ACC112 (cell line): ENCODE measurements at regions not wholly inside any gene's neighbourhood (a gene's known extent, or its start where the extent isn't known, plus 50 kb on each side); places are given as distances from the start of the nearest gene placed in this dataset.

ENCODE experiments used
- H2AFZ ChIP-seq: fragments of 200-600 bp; sonication (generic); one replicate; pipeline ENCODE4 v1.6.0; 2017; ENCODE audit warnings: antibody characterized with exemption, low read length; ENCODE audit not compliant: unreplicated experiment
- H3K27ac ChIP-seq: fragments of 200-600 bp; sonication (generic); 2 replicates; pipeline ENCODE4 v1.5.1; 2014; ENCODE audit warnings: low read depth, mild to moderate bottlenecking, antibody characterized with exemption, low read length, moderate library complexity
- H3K27me3 ChIP-seq: fragments of 200-600 bp; sonication (generic); 2 replicates; pipeline ENCODE4 v1.6.1; 2014; ENCODE audit warnings: mild to moderate bottlenecking, antibody characterized with exemption, low read length, moderate library complexity, mixed read lengths; ENCODE audit not compliant: insufficient read depth
- H3K36me3 ChIP-seq: fragments of 200-600 bp; sonication (generic); 2 replicates; pipeline ENCODE4 v1.6.1; 2016; ENCODE audit warnings: mild to moderate bottlenecking, antibody characterized with exemption, low read length, moderate library complexity, mixed read lengths; ENCODE audit not compliant: insufficient read depth
- H3K4me1 ChIP-seq: fragments of 200-600 bp; sonication (generic); one replicate; pipeline ENCODE4 v1.6.1; 2016; ENCODE audit warnings: low read length, mixed read lengths; ENCODE audit not compliant: insufficient read depth, unreplicated experiment, control insufficient read depth
- H3K4me3 ChIP-seq: fragments of 200-600 bp; sonication (generic); 2 replicates; pipeline ENCODE4 v1.5.1; 2014; ENCODE audit warnings: mild to moderate bottlenecking, low read depth, low read length
- H3K79me2 ChIP-seq: fragments of 200-600 bp; sonication (generic); one replicate; pipeline ENCODE4 v1.6.0; 2016; ENCODE audit warnings: low read length; ENCODE audit not compliant: control insufficient read depth, unreplicated experiment, insufficient read depth

- H3K27me3 ChIP-seq, result no peaks in the 10 kb centered on the region
- no peaks in the 10 kb centered on the region for H3K79me2 ChIP-seq
- H3K36me3 ChIP-seq, result no peaks in the 10 kb centered on the region
- H3K4me3 ChIP-seq, result no peak overlapping the region
- no peak overlapping the region for H3K27ac ChIP-seq
- no peak overlapping the region for H2AFZ ChIP-seq
- no peaks in the 10 kb centered on the region for H3K4me1 ChIP-seq
Measured at GRCh38 chr19:28397306-28397705, 815.6 kb downstream of the UQCRFS1 start.

GRCh38 chr19:28396287-28396831, 816.6 kb downstream of the UQCRFS1 start:
- Histone ChIP-seq H3K4me1 (no peaks in the 10 kb centered on the region), H3K27me3 (no peaks in the 10 kb centered on the region), H3K4me3 (no peak overlapping the region), H3K27ac (no peak overlapping the region), H2AFZ (no peak overlapping the region), H3K36me3 (no peaks in the 10 kb centered on the region), H3K79me2 (no peaks in the 10 kb centered on the region)

GRCh38 chr19:28394725-28395124, 818.2 kb downstream of the UQCRFS1 start:
- no peaks in the 10 kb centered on the region for H3K27me3 ChIP-seq
- no peak overlapping the region for H3K27ac ChIP-seq
- H3K36me3 ChIP-seq, result no peaks in the 10 kb centered on the region
- no peaks in the 10 kb centered on the region for H3K4me1 ChIP-seq
- H2AFZ ChIP-seq, result no peak overlapping the region
- no peak overlapping the region for H3K4me3 ChIP-seq
- H3K79me2 ChIP-seq, result no peaks in the 10 kb centered on the region

- Histone ChIP-seq H3K36me3 (no peaks in the 10 kb centered on the region), H3K27me3 (no peaks in the 10 kb centered on the region), H3K27ac (no peak overlapping the region), H3K79me2 (no peaks in the 10 kb centered on the region), H2AFZ (no peak overlapping the region), H3K4me1 (no peaks in the 10 kb centered on the region), H3K4me3 (no peak overlapping the region)
Measured at GRCh38 chr19:28393574-28394336, 819.2 kb downstream of the UQCRFS1 start.

- Histone ChIP-seq H2AFZ (no peak overlapping the region), H3K79me2 (no peaks in the 10 kb centered on the region), H3K4me1 (no peaks in the 10 kb centered on the region), H3K4me3 (no peak overlapping the region), H3K27ac (no peak overlapping the region), H3K27me3 (no peaks in the 10 kb centered on the region), H3K36me3 (no peaks in the 10 kb centered on the region)
Measured at GRCh38 chr19:28388988-28389387, 824.0 kb downstream of the UQCRFS1 start.

GRCh38 chr19:28387507-28387906, 825.4 kb downstream of the UQCRFS1 start:
- Histone ChIP-seq H3K4me3 (no peak overlapping the region), H3K36me3 (no peaks in the 10 kb centered on the region), H3K27me3 (no peaks in the 10 kb centered on the region), H3K27ac (no peak overlapping the region), H3K4me1 (no peaks in the 10 kb centered on the region), H2AFZ (no peak overlapping the region), H3K79me2 (no peaks in the 10 kb centered on the region)

GRCh38 chr19:28386470-28386869, 826.5 kb downstream of the UQCRFS1 start:
- no peak overlapping the region for H3K4me3 ChIP-seq
- H3K4me1 ChIP-seq, result no peaks in the 10 kb centered on the region
- no peaks in the 10 kb centered on the region for H3K36me3 ChIP-seq
- H3K27ac ChIP-seq, result no peak overlapping the region
- H3K79me2 ChIP-seq, result no peaks in the 10 kb centered on the region
- peaks cover 6% of the 10 kb centered on the region; the same call in 1 of the 2 replicates for H3K27me3 ChIP-seq
- no peak overlapping the region for H2AFZ ChIP-seq

- H2AFZ ChIP-seq, result no peak overlapping the region
- no peaks in the 10 kb centered on the region for H3K79me2 ChIP-seq
- H3K4me1 ChIP-seq, result no peaks in the 10 kb centered on the region
- H3K36me3 ChIP-seq, result no peaks in the 10 kb centered on the region
- no peak overlapping the region for H3K4me3 ChIP-seq
- no peak overlapping the region for H3K27ac ChIP-seq
- H3K27me3 ChIP-seq, result peaks cover 6% of the 10 kb centered on the region; the same call in 1 of the 2 replicates
Measured at GRCh38 chr19:28386066-28386465, 826.9 kb downstream of the UQCRFS1 start.

GRCh38 chr19:28377077-28377476, 835.9 kb downstream of the UQCRFS1 start:
- Histone ChIP-seq H3K4me1 (no peaks in the 10 kb centered on the region), H3K4me3 (no peak overlapping the region), H2AFZ (no peak overlapping the region), H3K27me3 (peaks cover 7% of the 10 kb centered on the region; the same call in 1 of the 2 replicates), H3K27ac (no peak overlapping the region), H3K36me3 (no peaks in the 10 kb centered on the region), H3K79me2 (no peaks in the 10 kb centered on the region)

GRCh38 chr19:28374971-28375370, 838.0 kb downstream of the UQCRFS1 start:
- H3K79me2 ChIP-seq, result no peaks in the 10 kb centered on the region

More at GRCh38 chr19:28374971-28375370, 838.0 kb downstream of the UQCRFS1 start:
- Histone ChIP-seq H3K4me1 (no peaks in the 10 kb centered on the region), H3K27me3 (0 out of 2 replicates have a peak, but pooled peaks cover 2% of the 10 kb centered on the region), H2AFZ (no peak overlapping the region), H3K36me3 (no peaks in the 10 kb centered on the region), H3K27ac (no peak overlapping the region), H3K4me3 (no peak overlapping the region)
